OCI-LY7 (cell line): ENCODE measurements at regions not wholly inside any gene's neighbourhood (a gene's known extent, or its start where the extent isn't known, plus 50 kb on each side); places are given as distances from the start of the nearest gene placed in this dataset.

ENCODE experiments used
- BruUV-seq: library from RNA; stranded (reverse); fragments of 400-500 nt; replicated peaks from 2 replicates; lab custom pipeline; 2021; lab: Mats Ljungman, UMichigan
- CTCF ChIA-PET: fragments of 300-600 bp; sonication (Branson Sonifier 250); formaldehyde crosslinking; loops from one replicate; lab custom pipeline; 2022; ENCODE audit warnings: antibody characterized with exemption; ENCODE audit not compliant: unreplicated experiment; lab: Charles Lee
- POLR2A ChIA-PET: fragments of 300-600 bp; sonication (Branson Sonifier 250); formaldehyde crosslinking; loops from one replicate; lab custom pipeline; 2022; ENCODE audit warnings: antibody characterized with exemption; lab: Charles Lee
- DNase-seq: peaks from one replicate; pipeline ENCODE4 v3.0.0-alpha.2; 2015; ENCODE audit warnings: low spot score
- H2AFZ ChIP-seq: fragments of 200-600 bp; sonication (generic), shearing (Covaris generic); 2 replicates; pipeline ENCODE4 v1.6.1; 2014; ENCODE audit warnings: mild to moderate bottlenecking, antibody characterized with exemption, low read length, moderate library complexity
- H3K27ac ChIP-seq: fragments of 200-600 bp; sonication (generic); 2 replicates; pipeline ENCODE4 v1.5.1; 2014; ENCODE audit warnings: mixed run types, low read depth, mild to moderate bottlenecking, moderate library complexity, low read length, inconsistent platforms; ENCODE audit not compliant: poor library complexity, severe bottlenecking
- H3K36me3 ChIP-seq: fragments of 200-600 bp; sonication (generic); 2 replicates; pipeline ENCODE4 v1.6.1; 2014; ENCODE audit warnings: mild to moderate bottlenecking, antibody characterized with exemption, low read length, moderate library complexity, mixed read lengths; ENCODE audit not compliant: insufficient read depth
- H3K4me1 ChIP-seq: fragments of 200-600 bp; sonication (generic); 2 replicates; pipeline ENCODE4 v1.5.1; 2014; ENCODE audit warnings: mild to moderate bottlenecking, low read length; ENCODE audit not compliant: insufficient read depth, poor library complexity, severe bottlenecking
- H3K4me2 ChIP-seq: fragments of 200-600 bp; sonication (generic); 2 replicates; pipeline ENCODE4 v1.6.1; 2014; ENCODE audit warnings: mild to moderate bottlenecking, low read length
- H3K4me3 ChIP-seq: fragments of 200-600 bp; sonication (generic); 2 replicates; pipeline ENCODE4 v1.5.1; 2014; ENCODE audit warnings: mild to moderate bottlenecking, low read depth, low read length; ENCODE audit not compliant: poor library complexity, severe bottlenecking
- H3K79me2 ChIP-seq: fragments of 200-600 bp; sonication (generic); 2 replicates; pipeline ENCODE4 v1.6.1; 2016; ENCODE audit warnings: low read depth, mild to moderate bottlenecking, low read length, moderate library complexity, mixed read lengths; ENCODE audit not compliant: insufficient read depth
- H3K9me2 ChIP-seq: fragments of 200-600 bp; sonication (generic); 2 replicates; pipeline ENCODE4 v1.6.1; 2016; ENCODE audit warnings: mild to moderate bottlenecking, low read length, mixed read lengths; ENCODE audit not compliant: insufficient read depth
- H3K9me3 ChIP-seq: fragments of 200-600 bp; sonication (generic); 2 replicates; pipeline ENCODE4 v1.6.1; 2014; ENCODE audit warnings: mild to moderate bottlenecking, mixed run types, low read length, mixed read lengths
- H4K20me1 ChIP-seq: fragments of 200-600 bp; sonication (generic); 2 replicates; pipeline ENCODE4 v1.6.1; 2014; ENCODE audit warnings: mild to moderate bottlenecking, antibody characterized with exemption, low read length, moderate library complexity, mixed read lengths; ENCODE audit not compliant: insufficient read depth
- EZH2phosphoT487 ChIP-seq: fragments of 200-600 bp; sonication (generic); IDR thresholded peaks from 2 replicates; pipeline ENCODE4 v1.6.1; 2018; ENCODE audit warnings: low read depth, borderline replicate concordance, mild to moderate bottlenecking, mixed run types, antibody characterized with exemption, low read length, moderate library complexity, mixed read lengths
- intact Hi-C: fragments of 100-400 bp; cut with micrococcal nuclease; formaldehyde crosslinking; loops from one replicate; pipeline ENCODE4 v1.10.0; 2022; ENCODE audit not compliant: unreplicated experiment
- TF ChIP-seq, protein P1 (sequence below): fragments of 200-600 bp; sonication (generic); conservative IDR thresholded peaks from 2 replicates; pipeline ENCODE4 v1.5.1; 2014; ENCODE audit warnings: mild to moderate bottlenecking, antibody characterized with exemption, low read length, moderate library complexity, mixed read lengths

DNA sequence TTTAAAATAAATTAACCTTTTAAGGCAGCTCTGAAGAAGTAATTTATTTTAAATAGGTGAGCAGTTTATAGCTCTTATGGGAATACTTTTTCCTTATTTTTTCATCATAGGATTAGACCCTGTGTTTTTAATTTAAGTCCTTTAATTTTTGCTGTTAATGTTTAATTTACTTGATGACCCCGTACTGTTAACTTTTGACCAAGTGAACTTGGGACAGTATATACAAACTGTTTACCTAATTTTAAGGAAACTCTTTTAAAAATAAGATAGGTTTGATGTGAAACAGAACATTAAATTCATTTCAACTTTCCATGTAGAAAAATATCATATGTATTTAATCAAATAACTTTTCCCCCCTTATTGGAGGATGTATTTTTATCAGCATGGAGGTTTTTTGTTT is 74.4 kb downstream of the KCNRG start:
- no peaks in the 10 kb centered on the region for H3K9me2 ChIP-seq
- peaks cover 41% of the 10 kb centered on the region for H3K4me1 ChIP-seq
- no peak for DNase-seq
- no TSS peak for BruUV-seq
- H4K20me1 ChIP-seq, result 0 out of 2 replicates have a peak, but pooled peaks cover 2% of the 10 kb centered on the region
- peaks cover 2% of the 10 kb centered on the region; the same call in 1 of the 2 replicates for H3K9me3 ChIP-seq
- H3K79me2 ChIP-seq, result peaks cover 99% of the 10 kb centered on the region
- no peak overlapping the region for H3K4me3 ChIP-seq
- H3K36me3 ChIP-seq, result peaks cover 67% of the 10 kb centered on the region
- CTCF ChIA-PET, result no interaction called here
- intact Hi-C loops, result no loop called here
- H2AFZ ChIP-seq, result no peak overlapping the region
- H3K4me2 ChIP-seq, result no peak overlapping the region
- no peak overlapping the region for H3K27ac ChIP-seq
- TF ChIP-seq, protein P1, sequence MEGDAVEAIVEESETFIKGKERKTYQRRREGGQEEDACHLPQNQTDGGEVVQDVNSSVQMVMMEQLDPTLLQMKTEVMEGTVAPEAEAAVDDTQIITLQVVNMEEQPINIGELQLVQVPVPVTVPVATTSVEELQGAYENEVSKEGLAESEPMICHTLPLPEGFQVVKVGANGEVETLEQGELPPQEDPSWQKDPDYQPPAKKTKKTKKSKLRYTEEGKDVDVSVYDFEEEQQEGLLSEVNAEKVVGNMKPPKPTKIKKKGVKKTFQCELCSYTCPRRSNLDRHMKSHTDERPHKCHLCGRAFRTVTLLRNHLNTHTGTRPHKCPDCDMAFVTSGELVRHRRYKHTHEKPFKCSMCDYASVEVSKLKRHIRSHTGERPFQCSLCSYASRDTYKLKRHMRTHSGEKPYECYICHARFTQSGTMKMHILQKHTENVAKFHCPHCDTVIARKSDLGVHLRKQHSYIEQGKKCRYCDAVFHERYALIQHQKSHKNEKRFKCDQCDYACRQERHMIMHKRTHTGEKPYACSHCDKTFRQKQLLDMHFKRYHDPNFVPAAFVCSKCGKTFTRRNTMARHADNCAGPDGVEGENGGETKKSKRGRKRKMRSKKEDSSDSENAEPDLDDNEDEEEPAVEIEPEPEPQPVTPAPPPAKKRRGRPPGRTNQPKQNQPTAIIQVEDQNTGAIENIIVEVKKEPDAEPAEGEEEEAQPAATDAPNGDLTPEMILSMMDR, result no peak
- no peak for TF ChIP-seq EZH2phosphoT487
- POLR2A ChIA-PET, result interaction anchor here (0.5 to 1.0 kb wide), 5 partner anchors 9 to 609 kb away, joined by 3 to 6 read pairs (median 3); no protein-coding TSS in a partner anchor

DNA sequence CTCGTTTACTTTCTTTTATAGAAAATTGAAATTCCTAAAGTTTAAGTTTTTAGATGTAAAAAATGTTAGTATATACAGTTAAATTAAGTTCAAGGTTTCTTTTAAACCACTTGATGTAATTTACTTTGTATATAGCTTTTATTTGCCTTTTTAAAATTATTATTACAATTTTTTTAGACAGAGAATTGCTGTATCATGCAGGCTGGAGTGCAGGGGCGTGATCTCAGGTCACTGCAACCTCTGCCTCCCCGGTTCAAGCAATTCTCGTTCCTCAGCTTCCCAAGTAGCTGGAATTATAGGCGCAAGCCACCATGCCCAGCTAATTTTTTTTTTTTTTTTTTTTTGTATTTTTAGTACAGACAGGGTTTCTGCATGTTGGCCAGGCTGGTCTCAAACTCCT is 75.0 kb downstream of the KCNRG start:
- Histone ChIP-seq H3K9me3 (peaks cover 6% of the 10 kb centered on the region; the same call in 1 of the 2 replicates), H3K4me1 (peaks cover 35% of the 10 kb centered on the region), H3K4me2 (no peak overlapping the region), H4K20me1 (no peaks in the 10 kb centered on the region), H3K36me3 (peaks cover 67% of the 10 kb centered on the region), H3K9me2 (no peaks in the 10 kb centered on the region), H3K79me2 (peaks cover 99% of the 10 kb centered on the region), H2AFZ (no peak overlapping the region), H3K27ac (no peak overlapping the region), H3K4me3 (no peak overlapping the region)
- no TSS peak for BruUV-seq
- TF ChIP-seq, protein P1, result no peak
- no peak for TF ChIP-seq EZH2phosphoT487
- ChIA-PET POLR2A (interaction anchor here (0.7 to 2.3 kb wide), 6 partner anchors 10 to 297 kb away, joined by 3 to 6 read pairs (median 4); no protein-coding TSS in a partner anchor), CTCF (no interaction called here)
- intact Hi-C loops, result no loop called here
- no peak for DNase-seq

DNA sequence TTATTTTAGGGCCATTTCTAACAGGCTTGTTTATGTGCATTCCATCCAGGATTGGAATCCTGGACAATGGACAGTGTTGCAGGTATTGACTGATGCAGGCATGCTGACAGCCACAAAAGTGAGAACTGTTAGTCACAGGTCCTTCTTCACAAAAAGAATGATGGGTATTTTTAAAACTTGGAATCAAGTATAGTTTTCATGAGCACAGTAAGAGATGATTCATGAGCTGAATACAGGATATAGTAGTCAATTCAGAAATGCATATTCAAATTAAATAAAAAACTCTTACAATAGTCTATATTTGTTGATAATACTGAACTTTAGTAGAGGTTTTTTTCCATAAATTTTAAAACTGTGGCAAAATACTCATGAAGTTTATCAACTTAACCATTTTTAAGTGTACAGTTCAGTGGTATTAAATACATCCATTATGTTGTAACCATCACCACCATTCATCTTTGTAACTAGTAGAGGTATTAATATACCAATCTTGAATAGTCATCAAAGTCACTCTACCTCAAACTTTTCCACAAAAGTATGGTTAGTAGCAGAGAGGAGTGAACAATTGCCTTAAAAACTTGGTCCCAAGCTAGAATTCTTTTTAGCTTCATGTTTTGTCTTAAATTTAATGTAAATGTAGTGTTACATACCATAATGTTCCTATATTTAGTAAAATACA is 79.5 kb downstream of the KCNRG start:
- intact Hi-C loops, result no loop called here
- Histone ChIP-seq H3K9me3 (peaks cover 44% of the 10 kb centered on the region), H4K20me1 (no peaks in the 10 kb centered on the region), H3K9me2 (no peaks in the 10 kb centered on the region), H2AFZ (no peak overlapping the region), H3K27ac (no peak overlapping the region), H3K36me3 (peaks cover 79% of the 10 kb centered on the region), H3K79me2 (peaks cover 97% of the 10 kb centered on the region), H3K4me2 (no peak overlapping the region), H3K4me1 (peaks cover 19% of the 10 kb centered on the region), H3K4me3 (no peak overlapping the region)
- ChIA-PET POLR2A (interaction anchor here (0.6 to 1.1 kb wide), 4 partner anchors 13 to 26 kb away, joined by 3 to 4 read pairs (median 4); no protein-coding TSS in a partner anchor), CTCF (no interaction called here)
- DNase-seq, result no peak
- TF ChIP-seq, protein P1, result no peak
- TF ChIP-seq EZH2phosphoT487, result no peak
- BruUV-seq, result no TSS peak
